GM21619 (cell line): ENCODE measurements at regions not wholly inside any gene's neighbourhood (a gene's known extent, or its start where the extent isn't known, plus 50 kb on each side); places are given as distances from the start of the nearest gene placed in this dataset.
A peak's percentile ranks its signal among the peaks of the same experiment; 100 is the strongest.
"Not testable (repeated sequence)": the region's sequence is repeated elsewhere in the genome, so short reads cannot be mapped to it uniquely, and the experiment has no call there.

ENCODE experiments used
- ATAC-seq: cut with Tn5 transposase; IDR thresholded peaks from one replicate; pipeline ENCODE4 v1.9.1; 2021; ENCODE audit not compliant: unreplicated experiment

GRCh38 chr2:149729586-149729985 lies 142.0 kb upstream of the MMADHC start:
- ATAC-seq, result no peak

GRCh38 chr2:149727927-149728326 lies 140.4 kb upstream of the MMADHC start:
- no peak for ATAC-seq

GRCh38 chr2:149725234-149725633 lies 137.7 kb upstream of the MMADHC start:
- no peak for ATAC-seq

DNA sequence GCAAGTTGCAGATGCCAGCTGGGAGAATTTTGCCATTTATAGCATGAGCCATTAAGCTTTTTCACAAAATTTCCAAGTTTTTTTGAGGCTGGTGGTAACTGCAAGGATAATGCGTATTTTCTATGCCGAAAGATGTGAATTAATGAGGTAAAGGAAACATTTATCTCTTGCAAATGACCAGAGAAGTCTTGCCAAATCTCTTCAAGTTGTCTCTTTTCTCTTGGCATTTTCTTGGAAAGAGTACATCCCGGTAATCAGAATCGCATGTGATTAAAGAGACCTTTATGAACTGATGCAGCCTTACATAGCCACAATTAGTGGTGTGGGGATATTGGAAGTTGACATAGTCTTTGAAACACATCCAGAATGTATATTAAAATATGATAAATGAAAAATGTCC lies 136.5 kb upstream of the MMADHC start:
- ATAC-seq, result no peak

DNA sequence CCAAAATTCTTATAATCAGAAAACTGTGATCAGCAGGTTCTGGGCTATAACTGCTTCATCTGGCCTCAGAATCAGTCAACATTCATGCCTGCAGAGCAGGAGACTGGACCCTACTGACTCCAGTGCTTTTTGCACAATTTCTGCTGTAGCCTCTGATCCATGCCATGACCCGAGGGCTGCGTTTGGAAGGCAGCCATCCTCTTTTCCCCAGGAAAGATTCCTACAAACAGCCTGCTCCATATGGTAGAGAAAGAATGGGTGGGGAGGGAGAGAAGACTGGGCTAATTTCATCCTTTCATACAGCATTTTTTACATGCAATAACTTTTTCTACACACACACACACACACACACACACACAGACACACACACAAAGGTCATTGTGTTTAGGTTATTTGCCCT lies 133.0 kb upstream of the MMADHC start:
- no peak for ATAC-seq

DNA sequence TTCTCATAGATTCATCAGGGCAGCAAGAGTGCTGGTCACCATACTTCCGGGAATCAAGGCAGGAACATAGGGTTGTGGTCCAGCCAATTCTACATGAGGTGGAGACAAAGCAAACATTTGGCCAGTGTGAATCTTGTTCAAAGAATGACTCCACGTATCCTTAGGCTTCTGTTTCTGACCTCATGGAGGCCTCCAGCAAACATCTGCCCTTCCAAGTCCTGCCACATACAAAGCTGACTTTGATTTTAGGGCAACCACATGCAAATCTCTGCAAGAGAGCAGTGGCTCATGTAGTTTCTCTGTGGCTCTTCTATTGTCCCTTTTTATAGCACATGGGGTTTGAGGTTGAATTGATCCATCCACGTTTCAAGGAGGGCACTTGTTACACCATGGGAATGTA lies 132.1 kb upstream of the MMADHC start:
- ATAC-seq, result no peak

GRCh38 chr2:149716687-149717086 lies 129.1 kb upstream of the MMADHC start:
- ATAC-seq, result no peak

GRCh38 chr2:149715894-149716293 lies 128.3 kb upstream of the MMADHC start:
- ATAC-seq, result no peak

GRCh38 chr2:149715005-149715592 lies 127.5 kb upstream of the MMADHC start:
- ATAC-seq, result peak; percentile 66

DNA sequence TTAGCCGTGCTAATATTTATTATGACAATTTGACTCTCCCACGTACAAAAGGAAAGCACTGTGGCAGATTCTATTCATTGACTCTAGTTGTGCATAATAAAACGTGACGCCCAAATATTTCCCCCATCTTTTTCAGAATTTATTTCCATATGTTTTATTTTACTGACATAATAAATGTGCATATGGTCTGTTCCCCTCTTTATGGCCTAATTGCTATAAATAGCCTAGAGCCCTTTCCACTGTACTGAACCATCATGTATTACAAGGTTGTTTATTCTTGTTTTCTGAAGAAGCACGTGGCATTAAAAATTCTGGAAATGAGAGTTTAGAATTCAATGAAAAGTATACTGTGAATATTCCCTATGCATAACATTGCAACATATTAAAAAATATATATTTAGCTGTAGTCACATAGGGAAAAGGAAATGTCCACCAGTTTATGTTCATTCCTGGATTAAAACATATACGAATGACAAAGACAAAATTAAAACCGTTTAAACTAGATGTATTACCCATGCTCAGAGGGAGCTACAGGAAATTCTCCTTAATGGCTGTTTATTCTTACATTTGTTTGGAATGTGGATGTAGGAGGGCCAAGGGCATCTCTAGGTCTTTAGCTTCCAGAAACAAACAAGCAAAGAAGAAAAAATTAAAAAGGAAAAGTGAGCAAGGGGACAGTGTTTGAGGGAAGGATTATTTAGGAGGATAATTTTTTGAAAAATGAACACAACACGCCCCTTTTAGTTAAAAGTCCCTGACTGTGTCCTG lies 122.1 kb upstream of the MMADHC start:
- no peak for ATAC-seq

- no peak for ATAC-seq
Measured at GRCh38 chr2:149703281-149703680, 115.7 kb upstream of the MMADHC start.

DNA sequence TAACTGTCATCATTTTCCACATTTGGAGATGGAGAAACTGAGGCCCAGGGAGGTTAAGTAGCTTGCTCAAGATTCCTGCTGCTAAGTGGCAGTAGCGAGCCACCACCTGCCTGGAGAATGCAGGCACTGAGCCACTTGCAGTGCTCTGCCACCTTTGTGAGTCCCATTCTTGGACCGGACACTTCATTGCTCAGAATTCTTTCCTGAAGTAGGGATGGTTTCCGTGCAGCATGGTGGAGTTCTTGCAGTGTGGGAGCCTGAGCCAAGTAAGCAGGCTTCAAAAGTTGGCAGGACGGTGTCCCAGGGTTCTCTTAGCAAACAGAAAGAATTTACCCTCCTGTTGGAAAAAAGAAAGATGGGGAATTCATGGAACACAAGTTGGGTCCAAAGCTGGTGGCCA lies 115.0 kb upstream of the MMADHC start:
- no peak for ATAC-seq

DNA sequence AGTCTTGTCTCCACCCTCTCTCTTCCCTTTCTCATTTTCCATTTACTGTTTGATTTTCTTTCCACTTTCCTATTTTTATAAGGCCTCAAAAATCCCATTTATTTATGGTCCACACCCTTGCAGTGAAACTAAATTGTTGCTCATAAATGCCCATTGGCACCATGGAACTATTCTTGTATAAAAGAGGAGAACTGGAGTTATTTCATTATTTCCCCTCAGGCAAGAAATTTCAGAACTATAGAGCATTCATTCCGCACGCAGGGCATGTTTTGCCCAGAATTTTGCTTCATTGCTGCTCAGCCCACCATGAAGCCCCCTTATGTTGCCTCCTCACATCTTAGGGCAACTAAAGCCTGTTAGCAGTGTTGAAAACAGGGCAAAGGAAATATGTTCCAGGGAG lies 113.7 kb upstream of the MMADHC start:
- ATAC-seq, result no peak

- no peak for ATAC-seq
Measured at GRCh38 chr2:149692961-149693396, 105.4 kb upstream of the MMADHC start.

- no peak for ATAC-seq
Measured at GRCh38 chr2:149690825-149691224, 103.2 kb upstream of the MMADHC start.

DNA sequence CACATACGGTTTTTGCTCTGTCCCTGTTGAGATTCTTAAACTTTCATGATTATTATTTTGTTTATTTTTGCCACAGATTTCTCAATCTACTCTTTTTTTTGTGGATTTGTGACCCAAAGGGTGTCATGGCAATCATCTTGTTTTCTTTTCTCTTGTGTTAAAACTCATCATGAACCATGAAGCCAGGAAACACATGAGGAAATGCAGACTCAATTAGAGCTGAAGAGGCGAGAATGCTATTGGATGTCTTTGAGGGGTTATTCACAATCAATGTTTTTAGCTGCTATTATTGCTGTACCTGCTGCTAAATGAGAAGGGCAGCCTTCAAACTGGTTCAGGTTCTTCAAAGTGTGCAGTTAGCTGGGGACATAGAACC lies 99.5 kb upstream of the MMADHC start:
- ATAC-seq, result no peak

- no peak for ATAC-seq
Measured at GRCh38 chr2:149686136-149687051, 98.8 kb upstream of the MMADHC start.

- not testable (repeated sequence) for ATAC-seq
Measured at GRCh38 chr2:149685401-149685800, 97.8 kb upstream of the MMADHC start.

- no peak for ATAC-seq
Measured at GRCh38 chr2:149679286-149679685, 91.7 kb upstream of the MMADHC start.

DNA sequence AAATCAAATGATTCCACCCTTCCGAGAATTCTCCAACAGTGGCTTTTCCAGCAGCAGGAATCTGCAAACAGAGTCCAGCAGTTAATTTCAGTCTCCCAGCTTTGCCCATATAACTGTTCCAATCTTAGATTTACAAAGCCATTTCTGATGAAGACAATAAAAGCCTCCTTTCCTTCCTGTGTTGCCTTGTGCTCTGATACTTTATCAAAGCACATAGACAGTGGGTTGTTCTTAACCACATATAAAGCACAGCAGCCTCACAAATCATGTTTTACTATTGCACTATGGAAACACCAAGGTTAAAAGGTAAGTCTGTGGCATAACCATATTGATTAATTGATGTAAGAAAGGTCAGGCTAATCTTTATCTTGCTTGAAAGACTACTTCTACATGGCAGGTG lies 89.8 kb upstream of the MMADHC start:
- ATAC-seq, result no peak

GRCh38 chr2:149670086-149670485 lies 82.5 kb upstream of the MMADHC start:
- ATAC-seq, result no peak

GRCh38 chr2:149666809-149667320 lies 79.3 kb upstream of the MMADHC start:
- no peak for ATAC-seq
